PC-3 (cell line): ENCODE measurements at regions not wholly inside any gene's neighbourhood (a gene's known extent, or its start where the extent isn't known, plus 50 kb on each side); places are given as distances from the start of the nearest gene placed in this dataset.

ENCODE experiments used
- ATAC-seq: fragments of 200-7000 bp; cut with Tn5 transposase; 2 replicates; pipeline ENCODE4 v1.9.1; 2020; ENCODE audit warnings: mild to moderate bottlenecking, moderate library complexity
- BruUV-seq: library from RNA; stranded (reverse); fragments of 400-500 nt; replicated peaks from 2 replicates; lab custom pipeline; 2021; lab: Mats Ljungman, UMichigan
- CTCF ChIA-PET: fragments of 300-600 bp; sonication (Branson Sonifier 250); formaldehyde crosslinking; loops from one replicate; lab custom pipeline; 2022; ENCODE audit warnings: antibody characterized with exemption; lab: Charles Lee
- POLR2A ChIA-PET: fragments of 300-600 bp; sonication (Branson Sonifier 250); formaldehyde crosslinking; loops from one replicate; lab custom pipeline; 2022; ENCODE audit warnings: antibody characterized with exemption; ENCODE audit not compliant: unreplicated experiment; lab: Charles Lee
- DNase-seq: peaks from one replicate; pipeline ENCODE4 v3.0.0-alpha.2; 2015
- H2AFZ ChIP-seq: fragments of 300-600 bp; sonication (generic); 2 replicates; pipeline ENCODE4 v1.6.0; 2016; ENCODE audit warnings: antibody characterized with exemption, low read length
- H3F3A ChIP-seq: fragments of 300-600 bp; sonication (generic); one replicate; pipeline ENCODE4 v1.6.0; 2017; ENCODE audit warnings: antibody characterized with exemption, low read length, control low read depth, mild to moderate bottlenecking; ENCODE audit not compliant: unreplicated experiment
- H3K27ac ChIP-seq: fragments of 300-600 bp; sonication (generic); 2 replicates; pipeline ENCODE4 v1.5.1; 2016; ENCODE audit warnings: mild to moderate bottlenecking, low read length
- H3K27me3 ChIP-seq: fragments of 300-600 bp; sonication (generic); 2 replicates; pipeline ENCODE4 v1.6.1; 2016; ENCODE audit warnings: low read length, mixed read lengths
- H3K36me3 ChIP-seq: fragments of 300-600 bp; sonication (generic); 2 replicates; pipeline ENCODE4 v1.6.1; 2016; ENCODE audit warnings: low read depth, mixed run types, low read length, mixed read lengths
- H3K4me1 ChIP-seq: fragments of 300-600 bp; sonication (generic); 2 replicates; pipeline ENCODE4 v1.5.1; 2016; ENCODE audit warnings: low read length; ENCODE audit not compliant: insufficient read depth
- H3K4me2 ChIP-seq: fragments of 300-600 bp; sonication (generic); 2 replicates; pipeline ENCODE4 v1.6.0; 2016; ENCODE audit warnings: low read length
- H3K4me3 ChIP-seq: fragments of 300-600 bp; sonication (generic); 2 replicates; pipeline ENCODE4 v1.5.1; 2016; ENCODE audit warnings: mild to moderate bottlenecking, low read length, mixed read lengths
- H3K79me2 ChIP-seq: fragments of 300-600 bp; sonication (generic); 2 replicates; pipeline ENCODE4 v1.6.1; 2017; ENCODE audit warnings: low read length, mixed read lengths
- H3K9ac ChIP-seq: fragments of 300-600 bp; sonication (generic); 2 replicates; pipeline ENCODE4 v1.6.0; 2016; ENCODE audit warnings: mild to moderate bottlenecking, low read length
- H3K9me2 ChIP-seq: fragments of 300-600 bp; sonication (generic); replicated peaks from 2 replicates; pipeline ENCODE4 v1.6.1; 2016; ENCODE audit warnings: mixed run types, low read length, mixed read lengths
- H3K9me3 ChIP-seq: fragments of 300-600 bp; sonication (generic); 2 replicates; pipeline ENCODE4 v1.6.1; 2016; ENCODE audit warnings: low read length, mixed read lengths
- H4K20me1 ChIP-seq: fragments of 300-600 bp; sonication (generic); 2 replicates; pipeline ENCODE4 v1.6.1; 2016; ENCODE audit warnings: low read length, mixed read lengths
- CTCF ChIP-seq: fragments of 300-600 bp; sonication (generic); conservative IDR thresholded peaks from 2 replicates; pipeline ENCODE4 v1.5.1; 2017; ENCODE audit warnings: antibody characterized with exemption, low read depth, mild to moderate bottlenecking, low read length
- EZH2 ChIP-seq: fragments of 300-600 bp; sonication (generic); IDR thresholded peaks from one replicate; pipeline ENCODE4 v1.6.1; 2017; ENCODE audit warnings: antibody characterized with exemption, mild to moderate bottlenecking, low read length; ENCODE audit not compliant: unreplicated experiment
- EZH2phosphoT487 ChIP-seq: fragments of 300-600 bp; sonication (generic); IDR thresholded peaks from 2 replicates; pipeline ENCODE4 v1.6.1; 2018; ENCODE audit warnings: mild to moderate bottlenecking, antibody characterized with exemption, low read length, borderline replicate concordance
- intact Hi-C: fragments of 100-400 bp; cut with micrococcal nuclease; formaldehyde crosslinking; loops from 2 replicates; pipeline ENCODE4 v1.9.0; 2023

DNA sequence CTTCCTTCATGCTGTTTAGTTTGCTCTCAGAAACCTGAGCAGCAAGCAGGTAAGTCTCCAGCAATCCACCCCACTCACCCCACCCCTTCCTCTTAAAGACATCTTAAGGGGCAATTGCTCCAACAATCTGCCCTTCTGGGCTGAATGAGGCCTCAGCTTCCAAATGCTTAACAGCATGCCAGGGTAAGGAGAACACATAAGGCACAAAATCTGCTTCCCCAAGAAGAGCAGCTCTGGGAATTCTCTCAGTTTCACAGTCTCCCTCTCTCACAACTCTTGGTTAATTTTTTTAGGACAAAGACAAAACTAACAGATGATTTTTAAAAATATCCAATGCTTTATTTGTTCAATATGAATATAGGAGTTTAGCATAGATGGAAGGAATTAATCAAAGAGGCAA is 288.9 kb upstream of the CCDC196 start:
- no peaks in the 10 kb centered on the region for H4K20me1 ChIP-seq
- no peaks in the 10 kb centered on the region for H3K36me3 ChIP-seq
- no peaks in the 10 kb centered on the region for H3K79me2 ChIP-seq
- intact Hi-C loops: no loop called here
- H3K9ac ChIP-seq: no peak overlapping the region
- no peaks in the 10 kb centered on the region for H3K4me1 ChIP-seq
- ChIA-PET CTCF (no interaction called here), POLR2A (interaction anchor here (0.6 to 0.7 kb wide), 2 partner anchors 166 to 1927 kb away, joined by 3 to 6 read pairs; no protein-coding TSS in a partner anchor)
- H3K4me2 ChIP-seq: no peak overlapping the region
- H3K27me3 ChIP-seq: peaks cover 10% of the 10 kb centered on the region
- H3F3A ChIP-seq: no peaks in the 10 kb centered on the region
- H3K27ac ChIP-seq: no peak overlapping the region
- no peaks in the 10 kb centered on the region for H3K9me3 ChIP-seq
- no peaks in the 10 kb centered on the region for H3K9me2 ChIP-seq
- no peak overlapping the region for H3K4me3 ChIP-seq
- TF ChIP-seq CTCF (no peak), EZH2 (no peak), EZH2phosphoT487 (no peak)
- H2AFZ ChIP-seq: no peak overlapping the region
- no peak for ATAC-seq
- DNase-seq: no peak
- BruUV-seq: no TSS peak

- Histone ChIP-seq H2AFZ (no peak overlapping the region), H3K4me3 (no peak overlapping the region), H3K9me2 (no peaks in the 10 kb centered on the region), H3K9me3 (no peaks in the 10 kb centered on the region), H3K27ac (no peak overlapping the region), H3K4me2 (no peak overlapping the region), H3K36me3 (no peaks in the 10 kb centered on the region), H3K4me1 (no peaks in the 10 kb centered on the region), H3F3A (no peaks in the 10 kb centered on the region), H3K27me3 (0 out of 2 replicates have a peak, but pooled peaks cover 5% of the 10 kb centered on the region), H4K20me1 (no peaks in the 10 kb centered on the region), H3K9ac (no peak overlapping the region), H3K79me2 (no peaks in the 10 kb centered on the region)
- BruUV-seq: no TSS peak
- no peak for DNase-seq
- no peak for ATAC-seq
- ChIA-PET POLR2A (no interaction called here), CTCF (no interaction called here)
- TF ChIP-seq EZH2phosphoT487 (no peak), EZH2 (no peak), CTCF (no peak)
- intact Hi-C loops: no loop called here
Measured at GRCh38 chr14:66206554-66206953, 279.6 kb upstream of the CCDC196 start.

DNA sequence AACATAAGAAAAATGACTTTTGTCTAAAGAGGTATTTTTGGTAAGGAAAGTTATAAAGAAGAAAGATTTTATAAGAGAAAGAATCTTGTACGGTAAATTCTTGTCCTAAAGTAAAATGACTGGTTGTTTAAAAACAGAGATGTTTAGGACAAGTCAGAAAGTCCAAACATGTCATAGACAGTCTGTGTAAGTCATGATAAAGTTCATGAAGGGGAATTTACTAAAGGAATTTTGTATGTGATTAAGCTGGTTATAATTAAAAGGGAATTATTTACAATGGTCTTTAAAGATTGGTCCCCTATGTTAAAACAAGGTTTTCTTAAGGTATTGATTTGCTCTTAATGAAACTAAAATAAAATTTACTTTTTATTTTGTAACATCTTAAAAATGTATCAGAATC is 269.4 kb upstream of the CCDC196 start:
- Histone ChIP-seq H4K20me1 (no peaks in the 10 kb centered on the region), H3K9me3 (peaks cover 36% of the 10 kb centered on the region), H3K4me1 (no peaks in the 10 kb centered on the region), H3K79me2 (no peaks in the 10 kb centered on the region), H3K4me3 (no peak overlapping the region), H3K27ac (no peak overlapping the region), H3K4me2 (no peak overlapping the region), H2AFZ (no peak overlapping the region), H3K36me3 (no peaks in the 10 kb centered on the region), H3F3A (no peaks in the 10 kb centered on the region), H3K9me2 (no peaks in the 10 kb centered on the region), H3K9ac (no peak overlapping the region), H3K27me3 (no peaks in the 10 kb centered on the region)
- DNase-seq (peak; percentile 15), ATAC-seq (no peak)
- no TSS peak for BruUV-seq
- intact Hi-C loops: no loop called here
- TF ChIP-seq EZH2phosphoT487 (no peak), CTCF (no peak), EZH2 (no peak)
- CTCF ChIA-PET: no interaction called here
- POLR2A ChIA-PET: no interaction called here
